ENCODE measurements at regions not wholly inside any gene's neighbourhood (a gene's known extent, or its start where the extent isn't known, plus 50 kb on each side); places are given as distances from the start of the nearest gene placed in this dataset.

DNA sequence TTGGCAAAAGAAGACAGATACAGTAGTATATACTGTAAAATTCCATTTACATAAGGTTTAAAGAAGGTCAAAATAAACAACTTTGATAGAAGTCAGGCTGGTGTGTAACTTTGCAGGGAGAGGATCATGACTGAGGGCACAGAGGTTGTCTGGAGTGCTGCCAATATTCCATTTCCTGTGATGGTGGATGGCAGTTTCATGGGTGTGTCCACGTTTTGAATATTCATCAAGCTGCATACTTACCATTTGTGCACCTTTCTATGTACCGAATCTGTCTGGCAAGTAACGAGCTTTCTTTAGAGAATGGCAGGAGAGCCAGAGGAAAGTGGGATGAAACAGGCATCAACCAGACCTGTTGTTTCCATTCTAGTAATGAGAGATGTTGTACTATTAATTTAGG lies 420.5 kb upstream of the HTR2A start:
- TF ChIP-seq HNF4G (IDR thresholded peaks at IDR 0.05): no peak
- TF ChIP-seq FOXA2 (IDR thresholded peaks at IDR 0.05): no peak
- TF ChIP-seq FOXA1 (IDR thresholded peaks at IDR 0.05): no peak
- TF ChIP-seq, protein P1, sequence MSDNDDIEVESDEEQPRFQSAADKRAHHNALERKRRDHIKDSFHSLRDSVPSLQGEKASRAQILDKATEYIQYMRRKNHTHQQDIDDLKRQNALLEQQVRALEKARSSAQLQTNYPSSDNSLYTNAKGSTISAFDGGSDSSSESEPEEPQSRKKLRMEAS (IDR thresholded peaks at IDR 0.05): no peak
- TF ChIP-seq JUND (IDR thresholded peaks at IDR 0.05): no peak
- no peak for TF ChIP-seq YY1 (IDR thresholded peaks at IDR 0.05)
- no peak for TF ChIP-seq TAF1 (conservative IDR thresholded peaks at IDR 0.05)
- no peak for TF ChIP-seq HNF4A (conservative IDR thresholded peaks at IDR 0.05)
- TF ChIP-seq, protein P2, sequence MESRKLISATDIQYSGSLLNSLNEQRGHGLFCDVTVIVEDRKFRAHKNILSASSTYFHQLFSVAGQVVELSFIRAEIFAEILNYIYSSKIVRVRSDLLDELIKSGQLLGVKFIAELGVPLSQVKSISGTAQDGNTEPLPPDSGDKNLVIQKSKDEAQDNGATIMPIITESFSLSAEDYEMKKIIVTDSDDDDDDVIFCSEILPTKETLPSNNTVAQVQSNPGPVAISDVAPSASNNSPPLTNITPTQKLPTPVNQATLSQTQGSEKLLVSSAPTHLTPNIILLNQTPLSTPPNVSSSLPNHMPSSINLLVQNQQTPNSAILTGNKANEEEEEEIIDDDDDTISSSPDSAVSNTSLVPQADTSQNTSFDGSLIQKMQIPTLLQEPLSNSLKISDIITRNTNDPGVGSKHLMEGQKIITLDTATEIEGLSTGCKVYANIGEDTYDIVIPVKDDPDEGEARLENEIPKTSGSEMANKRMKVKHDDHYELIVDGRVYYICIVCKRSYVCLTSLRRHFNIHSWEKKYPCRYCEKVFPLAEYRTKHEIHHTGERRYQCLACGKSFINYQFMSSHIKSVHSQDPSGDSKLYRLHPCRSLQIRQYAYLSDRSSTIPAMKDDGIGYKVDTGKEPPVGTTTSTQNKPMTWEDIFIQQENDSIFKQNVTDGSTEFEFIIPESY (IDR thresholded peaks at IDR 0.05): no peak
- TF ChIP-seq SP1 (IDR thresholded peaks at IDR 0.05): no peak
- TF ChIP-seq RAD21 (IDR thresholded peaks at IDR 0.05): no peak
- TF ChIP-seq EGR1 (IDR thresholded peaks at IDR 0.05; ENCODE audit: low read depth in 2 of 2): no peak
- TF ChIP-seq, protein P3, sequence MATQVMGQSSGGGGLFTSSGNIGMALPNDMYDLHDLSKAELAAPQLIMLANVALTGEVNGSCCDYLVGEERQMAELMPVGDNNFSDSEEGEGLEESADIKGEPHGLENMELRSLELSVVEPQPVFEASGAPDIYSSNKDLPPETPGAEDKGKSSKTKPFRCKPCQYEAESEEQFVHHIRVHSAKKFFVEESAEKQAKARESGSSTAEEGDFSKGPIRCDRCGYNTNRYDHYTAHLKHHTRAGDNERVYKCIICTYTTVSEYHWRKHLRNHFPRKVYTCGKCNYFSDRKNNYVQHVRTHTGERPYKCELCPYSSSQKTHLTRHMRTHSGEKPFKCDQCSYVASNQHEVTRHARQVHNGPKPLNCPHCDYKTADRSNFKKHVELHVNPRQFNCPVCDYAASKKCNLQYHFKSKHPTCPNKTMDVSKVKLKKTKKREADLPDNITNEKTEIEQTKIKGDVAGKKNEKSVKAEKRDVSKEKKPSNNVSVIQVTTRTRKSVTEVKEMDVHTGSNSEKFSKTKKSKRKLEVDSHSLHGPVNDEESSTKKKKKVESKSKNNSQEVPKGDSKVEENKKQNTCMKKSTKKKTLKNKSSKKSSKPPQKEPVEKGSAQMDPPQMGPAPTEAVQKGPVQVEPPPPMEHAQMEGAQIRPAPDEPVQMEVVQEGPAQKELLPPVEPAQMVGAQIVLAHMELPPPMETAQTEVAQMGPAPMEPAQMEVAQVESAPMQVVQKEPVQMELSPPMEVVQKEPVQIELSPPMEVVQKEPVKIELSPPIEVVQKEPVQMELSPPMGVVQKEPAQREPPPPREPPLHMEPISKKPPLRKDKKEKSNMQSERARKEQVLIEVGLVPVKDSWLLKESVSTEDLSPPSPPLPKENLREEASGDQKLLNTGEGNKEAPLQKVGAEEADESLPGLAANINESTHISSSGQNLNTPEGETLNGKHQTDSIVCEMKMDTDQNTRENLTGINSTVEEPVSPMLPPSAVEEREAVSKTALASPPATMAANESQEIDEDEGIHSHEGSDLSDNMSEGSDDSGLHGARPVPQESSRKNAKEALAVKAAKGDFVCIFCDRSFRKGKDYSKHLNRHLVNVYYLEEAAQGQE (IDR thresholded peaks at IDR 0.05): no peak
- TF ChIP-seq, protein P4, sequence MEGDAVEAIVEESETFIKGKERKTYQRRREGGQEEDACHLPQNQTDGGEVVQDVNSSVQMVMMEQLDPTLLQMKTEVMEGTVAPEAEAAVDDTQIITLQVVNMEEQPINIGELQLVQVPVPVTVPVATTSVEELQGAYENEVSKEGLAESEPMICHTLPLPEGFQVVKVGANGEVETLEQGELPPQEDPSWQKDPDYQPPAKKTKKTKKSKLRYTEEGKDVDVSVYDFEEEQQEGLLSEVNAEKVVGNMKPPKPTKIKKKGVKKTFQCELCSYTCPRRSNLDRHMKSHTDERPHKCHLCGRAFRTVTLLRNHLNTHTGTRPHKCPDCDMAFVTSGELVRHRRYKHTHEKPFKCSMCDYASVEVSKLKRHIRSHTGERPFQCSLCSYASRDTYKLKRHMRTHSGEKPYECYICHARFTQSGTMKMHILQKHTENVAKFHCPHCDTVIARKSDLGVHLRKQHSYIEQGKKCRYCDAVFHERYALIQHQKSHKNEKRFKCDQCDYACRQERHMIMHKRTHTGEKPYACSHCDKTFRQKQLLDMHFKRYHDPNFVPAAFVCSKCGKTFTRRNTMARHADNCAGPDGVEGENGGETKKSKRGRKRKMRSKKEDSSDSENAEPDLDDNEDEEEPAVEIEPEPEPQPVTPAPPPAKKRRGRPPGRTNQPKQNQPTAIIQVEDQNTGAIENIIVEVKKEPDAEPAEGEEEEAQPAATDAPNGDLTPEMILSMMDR (IDR thresholded peaks at IDR 0.05; ENCODE audit: low read depth, low read length, missing input control): no peak
- no peaks in the 10 kb centered on the region for H3K27me3 ChIP-seq (ENCODE audit: control insufficient read depth in 4 of 4, insufficient read depth in 4 of 4, low read length in 3 of 4)
- no peak overlapping the region for H3K27ac ChIP-seq (ENCODE audit: low read depth in 1 of 2, low read length in 2 of 2)
- H3K4me3 ChIP-seq (ENCODE audit: low read depth in 1 of 3, low read length in 3 of 3): no peak overlapping the region
- H3K9ac ChIP-seq (ENCODE audit: low read depth in 1 of 2, low read length in 2 of 2): no peak overlapping the region
- 64% methylated on average over 3 of the region's 3 CpGs for WGBS
- no peaks in the 10 kb centered on the region for H3K36me3 ChIP-seq (ENCODE audit: control insufficient read depth in 4 of 4, insufficient read depth in 3 of 4, low read depth in 1 of 4, low read length in 3 of 4)
- no peak for DNase-seq (ENCODE audit: low spot score)
- no peaks in the 10 kb centered on the region for H3K4me1 ChIP-seq (ENCODE audit: control insufficient read depth in 4 of 4, insufficient read depth in 4 of 4, low read length in 3 of 4)
- H3K9me3 ChIP-seq (ENCODE audit: control insufficient read depth in 4 of 4, low read length in 3 of 4): no peaks in the 10 kb centered on the region

DNA sequence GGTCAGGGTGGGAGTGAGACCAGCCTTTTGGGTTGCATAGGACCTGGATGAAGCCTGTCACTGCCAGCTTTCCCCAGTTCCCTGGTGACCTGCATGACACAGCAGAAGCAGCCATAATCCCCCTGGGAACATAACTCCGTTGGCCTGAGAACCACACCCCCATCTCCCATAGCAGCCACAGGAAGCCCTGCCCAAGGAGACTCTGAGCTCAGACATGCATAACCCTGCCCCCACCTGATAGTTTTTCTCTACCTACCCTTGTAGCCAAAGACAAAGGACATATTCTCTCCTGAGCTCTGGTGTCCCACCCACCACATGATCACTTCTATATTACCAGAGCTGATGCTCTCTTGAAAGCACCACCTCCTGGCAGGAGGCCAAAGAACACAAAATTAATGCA lies 413.5 kb upstream of the HTR2A start:
- TF ChIP-seq TAF1 (conservative IDR thresholded peaks at IDR 0.05) (no peak), YY1 (IDR thresholded peaks at IDR 0.05) (no peak), FOXA2 (IDR thresholded peaks at IDR 0.05) (no peak), HNF4G (IDR thresholded peaks at IDR 0.05) (no peak), RAD21 (IDR thresholded peaks at IDR 0.05) (no peak), EGR1 (IDR thresholded peaks at IDR 0.05; ENCODE audit: low read depth in 2 of 2) (no peak), RXRA (IDR thresholded peaks at IDR 0.05) (no peak)
- TF ChIP-seq, protein P2 (IDR thresholded peaks at IDR 0.05): no peak
- TF ChIP-seq, protein P5, sequence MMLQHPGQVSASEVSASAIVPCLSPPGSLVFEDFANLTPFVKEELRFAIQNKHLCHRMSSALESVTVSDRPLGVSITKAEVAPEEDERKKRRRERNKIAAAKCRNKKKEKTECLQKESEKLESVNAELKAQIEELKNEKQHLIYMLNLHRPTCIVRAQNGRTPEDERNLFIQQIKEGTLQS (IDR thresholded peaks at IDR 0.05): no peak
- TF ChIP-seq, protein P1 (IDR thresholded peaks at IDR 0.05): no peak
- 77% methylated on average over 1 of the region's 1 CpG for WGBS
- H3K9ac ChIP-seq (ENCODE audit: low read depth in 1 of 2, low read length in 2 of 2): no peak overlapping the region
- no peaks in the 10 kb centered on the region for H3K36me3 ChIP-seq (ENCODE audit: control insufficient read depth in 4 of 4, insufficient read depth in 3 of 4, low read depth in 1 of 4, low read length in 3 of 4)
- no peak for DNase-seq (ENCODE audit: low spot score)
- H3K4me1 ChIP-seq (ENCODE audit: control insufficient read depth in 4 of 4, insufficient read depth in 4 of 4, low read length in 3 of 4): no peaks in the 10 kb centered on the region
- H3K27ac ChIP-seq (ENCODE audit: low read depth in 1 of 2, low read length in 2 of 2): no peak overlapping the region
- H3K9me3 ChIP-seq (ENCODE audit: control insufficient read depth in 4 of 4, low read length in 3 of 4): peaks cover 0 to 5% (median 0%) of the 10 kb centered on the region in 4 donors
- no peaks in the 10 kb centered on the region for H3K27me3 ChIP-seq (ENCODE audit: control insufficient read depth in 4 of 4, insufficient read depth in 4 of 4, low read length in 3 of 4)
- H3K4me3 ChIP-seq (ENCODE audit: low read depth in 1 of 3, low read length in 3 of 3): no peak overlapping the region
